Muscle layer of duodenum (tissue), 2 donors: ENCODE measurements at regions not wholly inside any gene's neighbourhood (a gene's known extent, or its start where the extent isn't known, plus 50 kb on each side); places are given as distances from the start of the nearest gene placed in this dataset.

Experiments
- H3K27ac ChIP-seq: one replicate; pipeline ENCODE4 v1.7.0; 2013; ENCODE audit warnings: mild to moderate bottlenecking, low read length
- H3K27me3 ChIP-seq: one replicate; pipeline ENCODE4 v1.7.0; 2013; ENCODE audit warnings: low read depth, mild to moderate bottlenecking, control low read depth, low read length
- H3K36me3 ChIP-seq, 2 donors: one replicate each; pipeline ENCODE4 v1.7.0; 2013; ENCODE audit warnings: low read length in 2 of 2, control low read depth in 1 of 2, mild to moderate bottlenecking in 1 of 2; ENCODE audit not compliant: insufficient read depth in 2 of 2, control insufficient read depth in 1 of 2
- H3K4me1 ChIP-seq, 2 donors: one replicate each; pipeline ENCODE4 v1.7.0; 2013; ENCODE audit warnings: low read length in 2 of 2, mild to moderate bottlenecking in 2 of 2, control low read depth in 1 of 2, moderate library complexity in 1 of 2; ENCODE audit not compliant: insufficient read depth in 2 of 2, control insufficient read depth in 1 of 2
- H3K4me3 ChIP-seq, 2 donors: one replicate each; pipeline ENCODE4 v1.7.0; 2013; ENCODE audit warnings: low read length in 2 of 2, low read depth in 1 of 2, mild to moderate bottlenecking in 1 of 2
- H3K9me3 ChIP-seq, 2 donors: one replicate each; pipeline ENCODE4 v1.7.0; 2013; ENCODE audit warnings: low read length in 2 of 2, control low read depth in 1 of 2, mild to moderate bottlenecking in 1 of 2; ENCODE audit not compliant: control insufficient read depth in 1 of 2
- donor health status: healthy.

- no peak overlapping the region for H3K4me3 ChIP-seq
- no peaks in the 10 kb centered on the region for H3K4me1 ChIP-seq
- no peaks in the 10 kb centered on the region for H3K36me3 ChIP-seq
- H3K27me3 ChIP-seq, result no peaks in the 10 kb centered on the region
- H3K27ac ChIP-seq, result no peak overlapping the region
- no peaks in the 10 kb centered on the region for H3K9me3 ChIP-seq
Measured at GRCh38 chr1:48048980-48049379, 51.8 kb upstream of the TRABD2B start.

GRCh38 chr1:48048064-48048463, 50.9 kb upstream of the TRABD2B start:
- H3K9me3 ChIP-seq, result no peaks in the 10 kb centered on the region
- no peaks in the 10 kb centered on the region for H3K4me1 ChIP-seq
- no peak overlapping the region for H3K4me3 ChIP-seq
- H3K27ac ChIP-seq, result peak overlapping the region; percentile 43
- H3K36me3 ChIP-seq, result no peaks in the 10 kb centered on the region
- no peaks in the 10 kb centered on the region for H3K27me3 ChIP-seq

GRCh38 chr1:48047116-48047515, 49.9 kb upstream of the TRABD2B start:
- Histone ChIP-seq H3K4me1 (no peaks in the 10 kb centered on the region), H3K27ac (peak overlapping the region; percentile 70), H3K36me3 (no peaks in the 10 kb centered on the region), H3K4me3 (no peak overlapping the region), H3K27me3 (no peaks in the 10 kb centered on the region), H3K9me3 (no peaks in the 10 kb centered on the region)
